ENCODE measurements at regions not wholly inside any gene's neighbourhood (a gene's known extent, or its start where the extent isn't known, plus 50 kb on each side); places are given as distances from the start of the nearest gene placed in this dataset.

DNA sequence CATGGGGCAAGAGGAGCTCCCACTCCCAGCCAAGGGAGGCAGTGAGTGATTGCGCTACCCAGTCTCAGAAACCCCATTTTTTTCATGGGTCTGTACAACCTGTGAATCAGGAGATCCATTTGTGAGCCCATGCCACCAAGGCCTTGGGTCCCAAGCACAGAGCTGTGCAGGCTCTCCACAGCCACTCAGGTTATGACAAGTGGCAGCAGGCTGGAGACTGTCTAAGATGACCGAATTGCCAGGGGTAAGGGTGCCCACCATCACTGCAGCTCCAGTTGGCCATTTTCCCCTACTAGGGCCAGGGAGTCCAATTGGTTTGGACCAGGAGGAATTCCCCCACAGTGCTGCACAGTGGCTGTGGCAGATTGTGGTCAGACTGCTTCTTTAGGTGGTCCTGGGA is 407.5 kb upstream of the KLHL4 start:
- no peak for TF ChIP-seq ZNF101 (CRISPR knock-in tag; IDR thresholded peaks at IDR 0.05; ENCODE audit: borderline replicate concordance, low read depth)
- no peak for TF ChIP-seq ZC3H4 (CRISPR knock-in tag; IDR thresholded peaks at IDR 0.05; ENCODE audit: borderline replicate concordance)
- TF ChIP-seq, protein P1, sequence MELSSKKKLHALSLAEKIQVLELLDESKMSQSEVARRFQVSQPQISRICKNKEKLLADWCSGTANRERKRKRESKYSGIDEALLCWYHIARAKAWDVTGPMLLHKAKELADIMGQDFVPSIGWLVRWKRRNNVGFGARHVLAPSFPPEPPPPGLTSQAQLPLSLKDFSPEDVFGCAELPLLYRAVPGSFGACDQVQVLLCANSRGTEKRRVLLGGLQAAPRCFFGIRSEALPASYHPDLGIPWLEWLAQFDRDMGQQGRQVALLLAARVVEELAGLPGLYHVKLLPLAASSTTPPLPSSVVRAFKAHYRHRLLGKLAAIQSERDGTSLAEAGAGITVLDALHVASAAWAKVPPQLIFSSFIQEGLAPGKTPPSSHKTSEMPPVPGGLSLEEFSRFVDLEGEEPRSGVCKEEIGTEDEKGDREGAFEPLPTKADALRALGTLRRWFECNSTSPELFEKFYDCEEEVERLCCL (CRISPR knock-in tag; IDR thresholded peaks at IDR 0.05; ENCODE audit: borderline replicate concordance): no peak
- TF ChIP-seq ZNF629 (CRISPR knock-in tag; conservative IDR thresholded peaks at IDR 0.05): no peak
- TF ChIP-seq HHEX (CRISPR knock-in tag; IDR thresholded peaks at IDR 0.05): no peak
- no peak for TF ChIP-seq KLF6 (CRISPR knock-in tag; IDR thresholded peaks at IDR 0.05)
- TF ChIP-seq EZH2 (conservative IDR thresholded peaks at IDR 0.05; ENCODE audit: low read depth, low read length): no peak
- TF ChIP-seq PTBP1 (IDR thresholded peaks at IDR 0.05; ENCODE audit: low read depth, low read length, poor library complexity, severe bottlenecking): no peak
- no peak for TF ChIP-seq SAFB2 (CRISPR knock-in tag; IDR thresholded peaks at IDR 0.05; ENCODE audit: borderline replicate concordance, low read depth)
- TF ChIP-seq MAFG (CRISPR knock-in tag; IDR thresholded peaks at IDR 0.05): no peak
- no peak for TF ChIP-seq ZNF768 (CRISPR knock-in tag; IDR thresholded peaks at IDR 0.05)
- no peak for TF ChIP-seq GATAD2A (CRISPR knock-in tag; IDR thresholded peaks at IDR 0.05)
- TF ChIP-seq ZNF781 (CRISPR knock-in tag; IDR thresholded peaks at IDR 0.05; ENCODE audit: borderline replicate concordance, not compliant biosample characterization): no peak
- TF ChIP-seq SMARCE1 (IDR thresholded peaks at IDR 0.05; ENCODE audit: borderline replicate concordance): no peak
- TF ChIP-seq, protein P2, sequence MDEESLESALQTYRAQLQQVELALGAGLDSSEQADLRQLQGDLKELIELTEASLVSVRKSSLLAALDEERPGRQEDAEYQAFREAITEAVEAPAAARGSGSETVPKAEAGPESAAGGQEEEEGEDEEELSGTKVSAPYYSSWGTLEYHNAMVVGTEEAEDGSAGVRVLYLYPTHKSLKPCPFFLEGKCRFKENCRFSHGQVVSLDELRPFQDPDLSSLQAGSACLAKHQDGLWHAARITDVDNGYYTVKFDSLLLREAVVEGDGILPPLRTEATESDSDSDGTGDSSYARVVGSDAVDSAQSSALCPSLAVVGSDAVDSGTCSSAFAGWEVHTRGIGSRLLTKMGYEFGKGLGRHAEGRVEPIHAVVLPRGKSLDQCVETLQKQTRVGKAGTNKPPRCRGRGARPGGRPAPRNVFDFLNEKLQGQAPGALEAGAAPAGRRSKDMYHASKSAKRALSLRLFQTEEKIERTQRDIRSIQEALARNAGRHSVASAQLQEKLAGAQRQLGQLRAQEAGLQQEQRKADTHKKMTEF (CRISPR knock-in tag; IDR thresholded peaks at IDR 0.05): no peak
- TF ChIP-seq ZNF841 (CRISPR knock-in tag; IDR thresholded peaks at IDR 0.05; ENCODE audit: borderline replicate concordance): no peak
- TF ChIP-seq TEAD3 (CRISPR knock-in tag; optimal IDR thresholded peaks at IDR 0.05; ENCODE audit: borderline replicate concordance): no peak
- no peak for TF ChIP-seq ZKSCAN5 (CRISPR knock-in tag; IDR thresholded peaks at IDR 0.05)
- ATAC-seq: no peak
- Histone ChIP-seq H4K20me1 (ENCODE audit: insufficient read depth, low read length) (no peaks in the 10 kb centered on the region), H3K9ac (ENCODE audit: insufficient read depth, low read depth, low read length) (no peak overlapping the region), H3K4me3 (replicated peaks in 1 of 3; ENCODE audit: insufficient read depth in 1 of 3, low read depth in 2 of 3, low read length in 3 of 3) (no peak overlapping the region), H3K4me1 (ENCODE audit: insufficient read depth, low read length) (no peaks in the 10 kb centered on the region), H3K27ac (ENCODE audit: extremely low read length, insufficient read depth, low read length) (no peak overlapping the region), H3K4me2 (ENCODE audit: low read depth, low read length) (no peak overlapping the region), H3K79me2 (ENCODE audit: insufficient read depth, low read length) (no peaks in the 10 kb centered on the region), H3K9me3 (ENCODE audit: low read length) (no peaks in the 10 kb centered on the region), H3K27me3 (ENCODE audit: control insufficient read depth in 1 of 2, insufficient read depth in 2 of 2, low read length in 2 of 2) (no peaks in the 10 kb centered on the region), H3K36me3 (replicated peaks in 1 of 2; ENCODE audit: control insufficient read depth in 1 of 2, insufficient read depth in 2 of 2, low read length in 2 of 2) (no peaks in the 10 kb centered on the region), H2AFZ (ENCODE audit: low read length) (no peak overlapping the region)
- CTCF ChIA-PET (ENCODE audit: low intra/inter-chr PET ratio, low total read pairs): no interaction called here
- in situ Hi-C loops (cut with HindIII; ENCODE audit: extremely low pct_ligation_motif_present, low pct_unique_long_range_greater_than_20kb): no loop called here
- POLR2A ChIA-PET: no interaction called here
- no peak for FAIRE-seq
- DNase-seq (ENCODE audit: low spot score): no peak
- intact Hi-C loops (cut with micrococcal nuclease; ENCODE audit: unreplicated experiment): no loop called here
- no CpG with 5 or more reads among the region's 2 CpGs for WGBS (ENCODE audit: low lambda C conversion rate)
- no TSS peak for BruUV-seq (replicated peaks)

All from HepG2 (cell line).